ENCODE measurements at regions not wholly inside any gene's neighbourhood (a gene's known extent, or its start where the extent isn't known, plus 50 kb on each side); places are given as distances from the start of the nearest gene placed in this dataset.
"Not testable (repeated sequence)": the region's sequence is repeated elsewhere in the genome, so short reads cannot be mapped to it uniquely, and the experiment has no call there.

DNA sequence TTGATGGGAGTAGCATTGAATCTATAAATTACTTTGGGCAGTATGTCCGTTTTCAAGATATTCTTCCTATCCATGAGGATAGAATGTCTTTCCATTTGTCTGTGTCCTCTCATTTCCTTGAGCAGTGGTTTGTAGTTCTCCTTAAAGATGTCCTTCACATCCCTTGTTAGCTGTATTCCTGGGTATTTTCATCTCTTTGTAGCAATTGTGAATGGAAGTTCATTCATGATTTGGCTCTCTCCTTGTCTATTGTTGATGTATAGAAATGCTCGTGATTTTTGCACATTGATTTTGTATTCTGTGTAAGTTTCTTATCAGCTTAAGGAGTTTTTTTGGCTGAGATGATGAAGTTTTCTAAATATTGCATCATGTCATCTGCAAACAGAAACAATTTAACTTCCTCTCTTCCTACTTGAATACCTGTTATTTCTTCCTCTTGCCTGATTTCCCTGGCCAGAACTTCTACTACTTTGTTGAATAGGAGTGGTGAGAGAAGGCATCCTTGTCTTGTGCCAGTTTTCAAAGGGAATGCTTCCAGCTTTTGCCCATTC, 741.0 kb downstream of the TMTC2 start:
- peaks cover 31% of the 10 kb centered on the region for H3K9me3 Mint-ChIP-seq
- H3K36me3 Mint-ChIP-seq (ENCODE audit: low read depth); H3K27ac Mint-ChIP-seq; H3K4me3 Mint-ChIP-seq; H3K4me1 Mint-ChIP-seq (ENCODE audit: low read depth); DNase-seq (ENCODE audit: low spot score); intact Hi-C loops (cut with micrococcal nuclease); H3K27me3 Mint-ChIP-seq (ENCODE audit: insufficient read depth): not testable (repeated sequence)

DNA sequence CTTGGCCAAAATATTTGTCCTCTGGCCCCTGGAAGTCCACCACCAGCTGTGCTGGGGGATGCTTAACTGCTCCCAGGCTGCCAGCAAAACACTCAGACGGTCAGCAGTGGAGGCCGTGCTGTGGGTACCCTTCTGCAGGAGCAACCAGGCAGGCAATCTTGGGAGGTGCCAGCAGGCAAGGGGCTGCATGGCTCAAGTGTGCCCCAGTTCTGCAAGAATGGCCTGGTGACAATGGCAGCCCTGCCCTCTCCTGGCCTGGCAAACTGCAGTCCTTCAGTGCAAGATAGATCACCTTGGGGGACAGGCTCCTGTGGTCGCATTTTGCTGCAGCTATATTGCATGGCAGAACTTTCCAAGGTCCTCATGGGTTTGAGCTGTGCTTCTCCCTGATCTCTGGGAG, 728.3 kb downstream of the TMTC2 start:
- H3K9me3 Mint-ChIP-seq, result no peaks in the 10 kb centered on the region
- H3K27ac Mint-ChIP-seq, result no peak overlapping the region
- DNase-seq (ENCODE audit: low spot score), result no peak
- no peak overlapping the region for H3K4me3 Mint-ChIP-seq
- intact Hi-C loops (cut with micrococcal nuclease), result no loop called here
- H3K27me3 Mint-ChIP-seq (ENCODE audit: insufficient read depth), result no peaks in the 10 kb centered on the region
- no peaks in the 10 kb centered on the region for H3K4me1 Mint-ChIP-seq (ENCODE audit: low read depth)
- H3K36me3 Mint-ChIP-seq (ENCODE audit: low read depth), result no peaks in the 10 kb centered on the region

GRCh38 chr12:83408851-83409250, 722.1 kb downstream of the TMTC2 start:
- intact Hi-C loops (cut with micrococcal nuclease), result no loop called here
- no peaks in the 10 kb centered on the region for H3K4me1 Mint-ChIP-seq (ENCODE audit: low read depth)
- no peak overlapping the region for H3K4me3 Mint-ChIP-seq
- no peak overlapping the region for H3K27ac Mint-ChIP-seq
- H3K36me3 Mint-ChIP-seq (ENCODE audit: low read depth), result no peaks in the 10 kb centered on the region
- H3K27me3 Mint-ChIP-seq (ENCODE audit: insufficient read depth), result no peaks in the 10 kb centered on the region
- peaks cover 3% of the 10 kb centered on the region for H3K9me3 Mint-ChIP-seq
- no peak for DNase-seq (ENCODE audit: low spot score)

- H3K36me3 Mint-ChIP-seq (ENCODE audit: low read depth), result no peaks in the 10 kb centered on the region
- intact Hi-C loops (cut with micrococcal nuclease), result no loop called here
- no peak for DNase-seq (ENCODE audit: low spot score)
- no peak overlapping the region for H3K4me3 Mint-ChIP-seq
- H3K9me3 Mint-ChIP-seq, result peaks cover 4% of the 10 kb centered on the region
- H3K4me1 Mint-ChIP-seq (ENCODE audit: low read depth), result no peaks in the 10 kb centered on the region
- no peaks in the 10 kb centered on the region for H3K27me3 Mint-ChIP-seq (ENCODE audit: insufficient read depth)
- no peak overlapping the region for H3K27ac Mint-ChIP-seq
Measured at GRCh38 chr12:83408146-83408545, 721.4 kb downstream of the TMTC2 start.

GRCh38 chr12:83404521-83404920, 717.8 kb downstream of the TMTC2 start:
- intact Hi-C loops (cut with micrococcal nuclease), result no loop called here
- H3K36me3 Mint-ChIP-seq (ENCODE audit: low read depth), result no peaks in the 10 kb centered on the region
- no peaks in the 10 kb centered on the region for H3K27me3 Mint-ChIP-seq (ENCODE audit: insufficient read depth)
- DNase-seq (ENCODE audit: low spot score), result no peak
- H3K4me1 Mint-ChIP-seq (ENCODE audit: low read depth), result no peaks in the 10 kb centered on the region
- H3K4me3 Mint-ChIP-seq, result no peak overlapping the region
- no peak overlapping the region for H3K27ac Mint-ChIP-seq
- H3K9me3 Mint-ChIP-seq, result peaks cover 11% of the 10 kb centered on the region

DNA sequence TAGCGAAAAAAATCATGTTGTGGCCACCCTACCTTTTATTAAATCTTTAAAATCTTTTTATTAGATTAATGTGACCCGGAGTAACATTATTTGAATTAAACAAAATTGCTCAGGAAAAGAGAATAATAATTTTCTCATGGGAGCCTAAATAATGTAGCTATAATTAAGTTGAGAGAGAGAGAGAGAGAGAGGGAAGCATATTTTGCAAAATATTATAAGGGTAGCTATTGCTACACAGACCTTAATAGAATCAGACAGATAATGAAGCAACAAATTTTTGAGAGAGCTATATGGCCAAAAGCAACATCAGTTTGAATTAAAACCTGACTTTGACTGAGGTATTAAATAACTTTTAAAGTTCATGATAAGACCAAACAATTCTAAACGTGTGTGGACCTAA, 703.5 kb downstream of the TMTC2 start:
- peaks cover 2% of the 10 kb centered on the region for H3K27me3 Mint-ChIP-seq (ENCODE audit: insufficient read depth)
- intact Hi-C loops (cut with micrococcal nuclease), result no loop called here
- no peak overlapping the region for H3K4me3 Mint-ChIP-seq
- H3K4me1 Mint-ChIP-seq (ENCODE audit: low read depth), result no peaks in the 10 kb centered on the region
- H3K9me3 Mint-ChIP-seq, result no peaks in the 10 kb centered on the region
- no peak overlapping the region for H3K27ac Mint-ChIP-seq
- no peak for DNase-seq (ENCODE audit: low spot score)
- no peaks in the 10 kb centered on the region for H3K36me3 Mint-ChIP-seq (ENCODE audit: low read depth)

DNA sequence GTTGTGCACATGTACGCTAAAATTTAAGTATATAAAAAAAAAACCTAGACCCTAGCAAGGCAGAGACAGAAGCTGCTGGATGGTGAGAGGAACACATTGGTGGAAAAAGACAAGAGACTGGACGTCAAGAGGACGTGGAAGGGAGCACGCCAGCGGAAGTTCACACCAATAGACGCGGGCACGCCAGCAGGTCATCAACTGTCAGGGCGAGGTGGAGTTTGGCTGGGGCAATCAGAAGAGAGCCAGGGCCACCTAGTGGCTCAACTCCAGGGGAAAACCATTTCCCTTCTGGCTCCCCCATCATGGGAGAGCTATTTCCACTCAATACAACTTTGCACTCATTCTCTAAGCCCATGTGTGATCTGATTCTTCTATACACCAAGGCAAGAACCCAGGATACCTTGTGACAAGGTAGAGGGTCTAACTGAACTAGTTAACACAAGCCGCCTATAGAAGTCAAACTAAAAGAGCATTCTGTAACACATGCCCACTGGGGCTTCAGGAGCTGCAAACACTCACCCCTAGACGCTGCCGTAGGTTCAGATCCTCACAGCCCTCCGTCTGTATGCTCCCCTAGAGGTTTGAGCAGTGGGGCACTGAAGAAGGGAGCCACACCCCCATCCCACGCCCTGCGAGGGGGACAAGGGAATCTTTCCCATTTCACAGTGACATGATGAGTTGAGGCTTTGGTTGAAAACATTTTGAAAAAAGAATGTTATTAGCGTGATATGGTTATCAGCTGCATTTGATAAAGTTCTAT, 702.7 kb downstream of the TMTC2 start:
- Mint-ChIP-seq H3K27ac (no peak overlapping the region), H3K9me3 (no peaks in the 10 kb centered on the region), H3K4me1 (ENCODE audit: low read depth) (no peaks in the 10 kb centered on the region), H3K36me3 (ENCODE audit: low read depth) (no peaks in the 10 kb centered on the region), H3K27me3 (ENCODE audit: insufficient read depth) (peaks cover 2% of the 10 kb centered on the region), H3K4me3 (no peak overlapping the region)
- intact Hi-C loops (cut with micrococcal nuclease), result loop anchor here (2.0 kb wide), 1 partner anchor 705 kb away; no protein-coding TSS in a partner anchor
- DNase-seq (ENCODE audit: low spot score), result no peak

GRCh38 chr12:83388551-83388950, 701.8 kb downstream of the TMTC2 start:
- no peak overlapping the region for H3K27ac Mint-ChIP-seq
- peaks cover 2% of the 10 kb centered on the region for H3K27me3 Mint-ChIP-seq (ENCODE audit: insufficient read depth)
- intact Hi-C loops (cut with micrococcal nuclease), result loop anchor here (2.0 kb wide), 1 partner anchor 704 kb away; no protein-coding TSS in a partner anchor
- DNase-seq (ENCODE audit: low spot score), result no peak
- H3K4me1 Mint-ChIP-seq (ENCODE audit: low read depth), result no peaks in the 10 kb centered on the region
- H3K36me3 Mint-ChIP-seq (ENCODE audit: low read depth), result no peaks in the 10 kb centered on the region
- no peaks in the 10 kb centered on the region for H3K9me3 Mint-ChIP-seq
- no peak overlapping the region for H3K4me3 Mint-ChIP-seq

DNA sequence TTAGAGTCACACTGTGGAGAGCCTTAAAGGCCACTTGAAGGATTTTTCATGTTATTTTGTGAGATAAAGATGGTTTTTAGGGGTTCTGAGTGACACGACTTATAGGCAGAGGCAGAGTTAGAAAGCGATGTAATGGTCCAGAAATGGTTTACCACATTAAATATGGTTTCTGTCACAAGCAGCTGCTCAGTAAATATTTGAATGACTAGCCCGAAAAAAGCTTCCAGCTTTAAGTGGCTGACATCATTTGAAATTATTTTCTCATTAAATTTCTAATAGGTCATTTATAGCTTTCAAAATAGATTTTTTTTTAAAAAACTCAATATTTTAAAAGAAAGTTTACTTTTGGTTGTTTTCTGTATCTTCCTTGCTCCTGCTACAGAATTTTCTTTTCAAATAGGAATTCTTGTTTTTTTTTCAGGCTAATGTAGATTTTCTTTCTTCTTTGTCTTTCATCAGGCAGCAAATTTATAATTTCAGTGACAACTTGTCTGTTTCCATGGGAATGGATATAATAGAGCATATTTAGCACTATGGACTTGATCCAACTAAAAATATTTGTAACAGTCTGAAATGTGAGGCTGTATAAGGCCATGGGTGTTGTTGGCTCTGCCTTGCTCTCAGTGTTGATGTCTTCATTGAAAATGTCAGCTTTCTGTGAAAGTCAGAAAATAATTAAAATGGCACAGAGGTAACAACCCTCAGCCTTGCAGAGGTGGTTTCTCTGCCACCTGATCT, 700.0 kb downstream of the TMTC2 start:
- Mint-ChIP-seq H3K27me3 (ENCODE audit: insufficient read depth) (peaks cover 2% of the 10 kb centered on the region), H3K27ac (no peak overlapping the region), H3K9me3 (no peaks in the 10 kb centered on the region), H3K4me3 (no peak overlapping the region), H3K4me1 (ENCODE audit: low read depth) (no peaks in the 10 kb centered on the region), H3K36me3 (ENCODE audit: low read depth) (no peaks in the 10 kb centered on the region)
- intact Hi-C loops (cut with micrococcal nuclease), result no loop called here
- DNase-seq (ENCODE audit: low spot score), result no peak

- H3K36me3 Mint-ChIP-seq (ENCODE audit: low read depth), result no peaks in the 10 kb centered on the region
- no peak for DNase-seq (ENCODE audit: low spot score)
- no peak overlapping the region for H3K27ac Mint-ChIP-seq
- H3K4me1 Mint-ChIP-seq (ENCODE audit: low read depth), result no peaks in the 10 kb centered on the region
- H3K9me3 Mint-ChIP-seq, result no peaks in the 10 kb centered on the region
- intact Hi-C loops (cut with micrococcal nuclease), result no loop called here
- no peaks in the 10 kb centered on the region for H3K27me3 Mint-ChIP-seq (ENCODE audit: insufficient read depth)
- no peak overlapping the region for H3K4me3 Mint-ChIP-seq
Measured at GRCh38 chr12:83378186-83378727, 691.6 kb downstream of the TMTC2 start.

DNA sequence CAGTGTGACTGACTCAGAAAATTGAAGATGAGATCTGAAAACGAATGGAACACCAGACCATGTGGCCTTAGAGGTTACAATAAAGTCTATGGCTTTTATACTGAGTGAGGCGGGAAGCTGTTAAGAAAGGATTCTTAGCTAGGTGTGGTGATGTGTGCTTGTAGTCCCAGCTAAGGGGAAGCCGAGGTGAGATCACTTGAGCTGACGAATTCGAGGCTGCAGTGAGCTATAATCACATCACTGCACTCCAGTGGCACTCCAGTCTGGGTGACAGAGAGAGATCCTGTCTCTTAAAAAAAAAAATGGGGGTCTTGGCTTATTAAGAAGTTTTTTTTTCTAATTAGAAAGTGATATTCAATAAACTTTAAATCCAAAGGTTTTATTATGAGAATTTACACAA, 678.6 kb downstream of the TMTC2 start:
- no peak overlapping the region for H3K4me3 Mint-ChIP-seq
- peaks cover 3% of the 10 kb centered on the region for H3K9me3 Mint-ChIP-seq
- no peaks in the 10 kb centered on the region for H3K4me1 Mint-ChIP-seq (ENCODE audit: low read depth)
- no peak for DNase-seq (ENCODE audit: low spot score)
- intact Hi-C loops (cut with micrococcal nuclease), result no loop called here
- H3K36me3 Mint-ChIP-seq (ENCODE audit: low read depth), result no peaks in the 10 kb centered on the region
- H3K27me3 Mint-ChIP-seq (ENCODE audit: insufficient read depth), result no peaks in the 10 kb centered on the region
- H3K27ac Mint-ChIP-seq, result no peak overlapping the region

- no peak for DNase-seq (ENCODE audit: low spot score)
- H3K4me3 Mint-ChIP-seq, result no peak overlapping the region
- H3K27me3 Mint-ChIP-seq (ENCODE audit: insufficient read depth), result no peaks in the 10 kb centered on the region
- H3K9me3 Mint-ChIP-seq, result peaks cover 3% of the 10 kb centered on the region
- no peaks in the 10 kb centered on the region for H3K4me1 Mint-ChIP-seq (ENCODE audit: low read depth)
- intact Hi-C loops (cut with micrococcal nuclease), result no loop called here
- no peaks in the 10 kb centered on the region for H3K36me3 Mint-ChIP-seq (ENCODE audit: low read depth)
- no peak overlapping the region for H3K27ac Mint-ChIP-seq
Measured at GRCh38 chr12:83361475-83361874, 674.8 kb downstream of the TMTC2 start.

- no peak overlapping the region for H3K27ac Mint-ChIP-seq
- intact Hi-C loops (cut with micrococcal nuclease), result no loop called here
- no peaks in the 10 kb centered on the region for H3K4me1 Mint-ChIP-seq (ENCODE audit: low read depth)
- H3K36me3 Mint-ChIP-seq (ENCODE audit: low read depth), result no peaks in the 10 kb centered on the region
- peaks cover 3% of the 10 kb centered on the region for H3K9me3 Mint-ChIP-seq
- DNase-seq (ENCODE audit: low spot score), result no peak
- no peak overlapping the region for H3K4me3 Mint-ChIP-seq
- no peaks in the 10 kb centered on the region for H3K27me3 Mint-ChIP-seq (ENCODE audit: insufficient read depth)
Measured at GRCh38 chr12:83361071-83361470, 674.4 kb downstream of the TMTC2 start.

All from activated T-helper 1 cell treated with anti-CD3 and anti-CD28 coated beads, Interleukin-12 subunit alpha, Interleukin-12 subunit beta, Interleukin-2, Interleukin-4 antibody, amounts not matched to agents 30 ng/mL and 10 ng/mL and 1 ng/mL, durations not matched to agents 14 hours and 24 hours and 36 hours (primary cell).